ENCODE measurements at regions not wholly inside any gene's neighbourhood (a gene's known extent, or its start where the extent isn't known, plus 50 kb on each side); places are given as distances from the start of the nearest gene placed in this dataset.

DNA sequence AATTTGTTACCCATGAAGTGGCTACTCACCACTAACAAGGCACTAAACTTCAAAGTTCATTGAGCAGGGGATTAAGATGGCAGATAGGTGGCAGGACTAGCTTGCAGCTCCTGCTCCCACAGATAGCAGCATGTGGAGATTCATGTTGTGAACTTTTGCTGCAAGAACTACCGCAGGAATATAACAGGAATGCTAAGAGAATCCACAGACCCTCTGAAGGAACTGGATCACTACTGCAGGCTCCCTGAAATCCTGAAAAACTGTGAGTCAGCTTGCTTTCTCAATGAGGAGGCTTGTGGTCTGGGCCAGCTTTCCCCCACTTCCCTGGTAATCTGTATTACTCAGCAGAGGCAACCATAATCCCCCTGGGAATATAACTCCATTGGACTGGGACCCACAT is 118.5 kb upstream of the VCX2 start:
- TF ChIP-seq BRCA1 (IDR thresholded peaks at IDR 0.05; ENCODE audit: low read depth, low read length): no peak
- TF ChIP-seq, protein P1, sequence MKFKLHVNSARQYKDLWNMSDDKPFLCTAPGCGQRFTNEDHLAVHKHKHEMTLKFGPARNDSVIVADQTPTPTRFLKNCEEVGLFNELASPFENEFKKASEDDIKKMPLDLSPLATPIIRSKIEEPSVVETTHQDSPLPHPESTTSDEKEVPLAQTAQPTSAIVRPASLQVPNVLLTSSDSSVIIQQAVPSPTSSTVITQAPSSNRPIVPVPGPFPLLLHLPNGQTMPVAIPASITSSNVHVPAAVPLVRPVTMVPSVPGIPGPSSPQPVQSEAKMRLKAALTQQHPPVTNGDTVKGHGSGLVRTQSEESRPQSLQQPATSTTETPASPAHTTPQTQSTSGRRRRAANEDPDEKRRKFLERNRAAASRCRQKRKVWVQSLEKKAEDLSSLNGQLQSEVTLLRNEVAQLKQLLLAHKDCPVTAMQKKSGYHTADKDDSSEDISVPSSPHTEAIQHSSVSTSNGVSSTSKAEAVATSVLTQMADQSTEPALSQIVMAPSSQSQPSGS (IDR thresholded peaks at IDR 0.05; ENCODE audit: low read length): no peak
- TF ChIP-seq RAD21 (IDR thresholded peaks at IDR 0.05 in 1 of 2, conservative IDR thresholded peaks at IDR 0.05 in 1 of 2; ENCODE audit: low read depth in 2 of 2, low read length in 2 of 2): no peak
- no peak for TF ChIP-seq POLR2A (IDR thresholded peaks at IDR 0.05; ENCODE audit: control extremely low read depth in 1 of 2, low read depth in 2 of 2, low read length in 2 of 2)
- TF ChIP-seq, protein P2, sequence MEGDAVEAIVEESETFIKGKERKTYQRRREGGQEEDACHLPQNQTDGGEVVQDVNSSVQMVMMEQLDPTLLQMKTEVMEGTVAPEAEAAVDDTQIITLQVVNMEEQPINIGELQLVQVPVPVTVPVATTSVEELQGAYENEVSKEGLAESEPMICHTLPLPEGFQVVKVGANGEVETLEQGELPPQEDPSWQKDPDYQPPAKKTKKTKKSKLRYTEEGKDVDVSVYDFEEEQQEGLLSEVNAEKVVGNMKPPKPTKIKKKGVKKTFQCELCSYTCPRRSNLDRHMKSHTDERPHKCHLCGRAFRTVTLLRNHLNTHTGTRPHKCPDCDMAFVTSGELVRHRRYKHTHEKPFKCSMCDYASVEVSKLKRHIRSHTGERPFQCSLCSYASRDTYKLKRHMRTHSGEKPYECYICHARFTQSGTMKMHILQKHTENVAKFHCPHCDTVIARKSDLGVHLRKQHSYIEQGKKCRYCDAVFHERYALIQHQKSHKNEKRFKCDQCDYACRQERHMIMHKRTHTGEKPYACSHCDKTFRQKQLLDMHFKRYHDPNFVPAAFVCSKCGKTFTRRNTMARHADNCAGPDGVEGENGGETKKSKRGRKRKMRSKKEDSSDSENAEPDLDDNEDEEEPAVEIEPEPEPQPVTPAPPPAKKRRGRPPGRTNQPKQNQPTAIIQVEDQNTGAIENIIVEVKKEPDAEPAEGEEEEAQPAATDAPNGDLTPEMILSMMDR (IDR thresholded peaks at IDR 0.05; ENCODE audit: control extremely low read depth in 1 of 3, insufficient read depth in 1 of 3, low read depth in 1 of 3, low read length in 3 of 3): no peak
- TF ChIP-seq, protein P3, sequence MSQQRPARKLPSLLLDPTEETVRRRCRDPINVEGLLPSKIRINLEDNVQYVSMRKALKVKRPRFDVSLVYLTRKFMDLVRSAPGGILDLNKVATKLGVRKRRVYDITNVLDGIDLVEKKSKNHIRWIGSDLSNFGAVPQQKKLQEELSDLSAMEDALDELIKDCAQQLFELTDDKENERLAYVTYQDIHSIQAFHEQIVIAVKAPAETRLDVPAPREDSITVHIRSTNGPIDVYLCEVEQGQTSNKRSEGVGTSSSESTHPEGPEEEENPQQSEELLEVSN (IDR thresholded peaks at IDR 0.05): no peak
- TF ChIP-seq TBP (IDR thresholded peaks at IDR 0.05; ENCODE audit: low read depth, low read length): no peak
- TF ChIP-seq GABPA (IDR thresholded peaks at IDR 0.05; ENCODE audit: borderline replicate concordance, insufficient read depth, low read length): no peak
- TF ChIP-seq JUND (IDR thresholded peaks at IDR 0.05; ENCODE audit: low read length): no peak
- TF ChIP-seq, protein P4, sequence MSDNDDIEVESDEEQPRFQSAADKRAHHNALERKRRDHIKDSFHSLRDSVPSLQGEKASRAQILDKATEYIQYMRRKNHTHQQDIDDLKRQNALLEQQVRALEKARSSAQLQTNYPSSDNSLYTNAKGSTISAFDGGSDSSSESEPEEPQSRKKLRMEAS (IDR thresholded peaks at IDR 0.05): no peak
- no peak for TF ChIP-seq HDAC2 (IDR thresholded peaks at IDR 0.05; ENCODE audit: borderline replicate concordance in 1 of 2, low read depth in 2 of 2, low read length in 2 of 2)
- TF ChIP-seq SUZ12 (IDR thresholded peaks at IDR 0.05; ENCODE audit: low read length): no peak
- no peak for TF ChIP-seq PHF8 (conservative IDR thresholded peaks at IDR 0.05; ENCODE audit: low read depth, low read length)
- no peak for TF ChIP-seq FOSL1 (IDR thresholded peaks at IDR 0.05; ENCODE audit: insufficient read depth, low read depth, low read length)
